Endothelial cell (in vitro differentiated cells): ENCODE measurements at regions not wholly inside any gene's neighbourhood (a gene's known extent, or its start where the extent isn't known, plus 50 kb on each side); places are given as distances from the start of the nearest gene placed in this dataset.

Experiments
- DNase-seq: peaks from one replicate; pipeline ENCODE4 v3.0.0; 2021; ENCODE audit warnings: low spot score
- H3K27ac Mint-ChIP-seq: one replicate; pipeline ENCODE4 v1.8.0; 2021; ENCODE audit warnings: mixed read lengths, inconsistent platforms; ENCODE audit not compliant: unreplicated experiment
- H3K27me3 Mint-ChIP-seq: one replicate; pipeline ENCODE4 v1.8.0; 2021; ENCODE audit warnings: mild to moderate bottlenecking, moderate library complexity, mixed read lengths, inconsistent platforms; ENCODE audit not compliant: unreplicated experiment
- H3K36me3 Mint-ChIP-seq: one replicate; pipeline ENCODE4 v1.8.0; 2021; ENCODE audit warnings: mild to moderate bottlenecking, low read depth, mixed read lengths, inconsistent platforms; ENCODE audit not compliant: unreplicated experiment
- H3K4me1 Mint-ChIP-seq: one replicate; pipeline ENCODE4 v1.8.0; 2021; ENCODE audit warnings: mild to moderate bottlenecking, mixed read lengths, inconsistent platforms; ENCODE audit not compliant: unreplicated experiment
- H3K4me3 Mint-ChIP-seq: one replicate; pipeline ENCODE4 v1.8.0; 2021; ENCODE audit warnings: mild to moderate bottlenecking, mixed read lengths, inconsistent platforms; ENCODE audit not compliant: unreplicated experiment
- H3K9me3 Mint-ChIP-seq: one replicate; pipeline ENCODE4 v1.8.0; 2021; ENCODE audit warnings: mixed read lengths, inconsistent platforms; ENCODE audit not compliant: unreplicated experiment
- TF ChIP-seq, protein P1 (sequence below): fragments of 200-600 bp; sonication (generic); IDR thresholded peaks from one replicate; pipeline ENCODE4 v1.5.0; 2021; ENCODE audit warnings: antibody characterized with exemption; ENCODE audit not compliant: unreplicated experiment

DNA sequence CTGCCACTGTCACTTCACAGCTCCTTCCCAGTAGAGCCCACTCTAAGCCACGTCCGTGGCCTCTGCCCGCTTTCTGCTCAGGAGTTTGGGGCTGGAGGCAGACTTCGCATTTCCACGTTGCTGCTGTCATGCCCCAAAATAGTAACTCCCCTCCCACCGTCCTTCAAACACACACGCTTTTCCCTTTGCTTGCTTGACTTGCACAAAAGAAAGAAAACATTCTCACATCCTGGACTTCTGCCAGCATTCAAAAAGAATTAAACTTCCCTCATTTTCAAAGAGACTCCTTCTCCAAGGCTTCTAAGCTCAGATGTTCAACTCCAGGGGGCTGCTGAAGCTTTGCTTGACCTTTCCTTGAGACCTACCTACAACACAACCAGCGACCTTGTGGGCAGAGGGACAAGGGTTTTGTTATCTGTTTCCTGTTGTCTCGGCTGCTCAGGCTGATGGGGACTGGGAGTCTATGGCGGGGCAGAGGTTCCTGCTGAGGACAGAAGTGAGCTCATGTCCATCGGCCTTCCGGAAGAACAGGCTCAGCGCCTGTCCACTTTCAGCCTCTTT lies 263.8 kb upstream of the FOXQ1 start:
- TF ChIP-seq, protein P1, sequence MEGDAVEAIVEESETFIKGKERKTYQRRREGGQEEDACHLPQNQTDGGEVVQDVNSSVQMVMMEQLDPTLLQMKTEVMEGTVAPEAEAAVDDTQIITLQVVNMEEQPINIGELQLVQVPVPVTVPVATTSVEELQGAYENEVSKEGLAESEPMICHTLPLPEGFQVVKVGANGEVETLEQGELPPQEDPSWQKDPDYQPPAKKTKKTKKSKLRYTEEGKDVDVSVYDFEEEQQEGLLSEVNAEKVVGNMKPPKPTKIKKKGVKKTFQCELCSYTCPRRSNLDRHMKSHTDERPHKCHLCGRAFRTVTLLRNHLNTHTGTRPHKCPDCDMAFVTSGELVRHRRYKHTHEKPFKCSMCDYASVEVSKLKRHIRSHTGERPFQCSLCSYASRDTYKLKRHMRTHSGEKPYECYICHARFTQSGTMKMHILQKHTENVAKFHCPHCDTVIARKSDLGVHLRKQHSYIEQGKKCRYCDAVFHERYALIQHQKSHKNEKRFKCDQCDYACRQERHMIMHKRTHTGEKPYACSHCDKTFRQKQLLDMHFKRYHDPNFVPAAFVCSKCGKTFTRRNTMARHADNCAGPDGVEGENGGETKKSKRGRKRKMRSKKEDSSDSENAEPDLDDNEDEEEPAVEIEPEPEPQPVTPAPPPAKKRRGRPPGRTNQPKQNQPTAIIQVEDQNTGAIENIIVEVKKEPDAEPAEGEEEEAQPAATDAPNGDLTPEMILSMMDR = no peak
- Mint-ChIP-seq H3K27ac (no peak overlapping the region), H3K4me3 (no peak overlapping the region), H3K36me3 (no peaks in the 10 kb centered on the region), H3K4me1 (peaks cover 25% of the 10 kb centered on the region), H3K9me3 (no peaks in the 10 kb centered on the region), H3K27me3 (peaks cover 4% of the 10 kb centered on the region)
- DNase-seq = no peak

DNA sequence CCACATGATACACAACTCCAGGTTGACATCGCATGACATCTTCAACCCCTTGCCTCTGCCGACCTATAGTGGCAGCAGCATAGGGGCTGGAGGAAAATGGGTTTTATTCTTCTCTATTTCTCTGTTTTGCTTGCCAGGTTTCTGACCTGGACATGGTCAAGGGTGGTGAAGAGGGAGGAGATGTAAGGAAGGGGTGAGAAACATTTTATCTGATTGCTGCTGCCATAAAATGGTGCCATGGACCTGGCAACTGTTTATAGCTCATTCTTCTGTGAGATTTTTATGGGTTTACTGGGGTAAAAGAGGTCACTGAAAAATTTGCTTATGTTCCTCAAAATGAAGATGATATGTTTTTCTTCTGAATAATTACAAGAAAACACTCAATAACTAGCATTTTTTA lies 266.7 kb upstream of the FOXQ1 start:
- no peaks in the 10 kb centered on the region for H3K36me3 Mint-ChIP-seq
- no peaks in the 10 kb centered on the region for H3K9me3 Mint-ChIP-seq
- peaks cover 29% of the 10 kb centered on the region for H3K4me1 Mint-ChIP-seq
- H3K4me3 Mint-ChIP-seq = peak overlapping the region; percentile 6
- H3K27me3 Mint-ChIP-seq = peaks cover 4% of the 10 kb centered on the region
- DNase-seq = no peak
- no peak overlapping the region for H3K27ac Mint-ChIP-seq
- TF ChIP-seq, protein P1 = no peak

DNA sequence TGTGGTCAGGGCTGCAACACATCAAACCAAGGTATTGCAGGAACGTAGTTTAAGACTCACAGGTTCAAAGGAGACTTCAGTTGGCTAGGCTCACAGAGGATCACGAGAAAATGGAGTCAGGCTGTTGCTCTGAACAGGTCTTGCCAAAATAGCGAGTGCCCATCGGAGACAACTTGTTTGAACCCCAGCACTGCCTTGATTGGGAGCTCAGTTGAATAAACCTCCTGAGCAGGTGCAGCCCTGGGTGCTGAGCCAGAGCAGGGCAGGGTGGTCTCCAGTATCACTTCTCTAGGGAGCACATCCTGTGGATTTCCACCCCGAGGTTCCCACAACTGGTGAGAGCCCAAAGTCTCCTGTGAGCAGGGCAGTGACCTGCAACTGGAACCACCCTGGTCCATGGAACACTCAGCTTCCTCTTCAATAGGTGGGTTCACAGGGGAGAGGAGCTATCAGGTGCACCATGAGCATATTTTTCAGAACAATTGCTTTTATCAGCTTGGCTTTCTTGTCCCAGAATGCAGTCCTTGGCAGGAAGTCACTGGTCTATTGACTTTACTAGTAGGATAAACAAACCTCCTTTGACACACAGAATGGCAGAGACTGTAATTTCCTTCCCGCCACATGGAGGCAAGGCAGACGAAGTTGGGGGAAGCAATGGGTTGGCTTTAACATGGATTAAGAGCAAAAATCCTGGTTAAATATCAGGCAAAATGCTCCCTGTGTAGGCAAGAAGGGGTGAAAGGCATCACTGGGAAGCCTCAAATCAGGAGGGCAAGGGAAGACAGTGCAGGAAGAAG lies 267.7 kb upstream of the FOXQ1 start:
- Mint-ChIP-seq H3K9me3 (no peaks in the 10 kb centered on the region), H3K4me1 (peaks cover 31% of the 10 kb centered on the region), H3K36me3 (no peaks in the 10 kb centered on the region), H3K27me3 (peaks cover 2% of the 10 kb centered on the region), H3K27ac (peak overlapping the region; percentile 49), H3K4me3 (no peak overlapping the region)
- TF ChIP-seq, protein P1 = no peak
- DNase-seq = no peak

DNA sequence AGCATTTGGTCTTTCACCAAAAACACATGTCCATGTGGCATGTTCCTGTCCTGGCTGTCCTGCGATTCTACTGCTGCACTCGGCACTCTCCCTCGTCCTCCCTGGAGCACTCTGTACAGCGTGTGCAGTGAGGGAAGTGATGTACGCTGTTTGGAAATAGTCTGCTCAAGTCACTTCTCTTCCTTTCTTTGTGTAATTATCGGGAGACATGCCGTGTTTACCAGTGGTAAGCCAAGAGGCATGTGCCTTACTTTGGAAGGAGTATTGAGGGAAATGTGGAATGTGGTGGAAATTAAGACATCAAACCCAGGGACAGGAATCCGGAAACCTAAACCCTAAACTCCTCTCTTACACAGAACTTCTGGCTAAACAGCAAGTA lies 268.5 kb upstream of the FOXQ1 start:
- H3K27me3 Mint-ChIP-seq = peaks cover 2% of the 10 kb centered on the region
- H3K27ac Mint-ChIP-seq = no peak overlapping the region
- H3K36me3 Mint-ChIP-seq = no peaks in the 10 kb centered on the region
- no peaks in the 10 kb centered on the region for H3K9me3 Mint-ChIP-seq
- TF ChIP-seq, protein P1 = no peak
- no peak for DNase-seq
- no peak overlapping the region for H3K4me3 Mint-ChIP-seq
- peaks cover 31% of the 10 kb centered on the region for H3K4me1 Mint-ChIP-seq
